ENCODE measurements at regions not wholly inside any gene's neighbourhood (a gene's known extent, or its start where the extent isn't known, plus 50 kb on each side); places are given as distances from the start of the nearest gene placed in this dataset.

GRCh38 chr2:136443661-136444060, 321.7 kb upstream of the THSD7B start:
- Histone ChIP-seq H3K9ac (ENCODE audit: control insufficient read depth, extremely low read depth, insufficient read depth, low read length) (no peak overlapping the region), H3K27me3 (ENCODE audit: control insufficient read depth, extremely low read depth, insufficient read depth, low read length) (no peaks in the 10 kb centered on the region), H4K20me1 (ENCODE audit: control insufficient read depth, extremely low read depth, insufficient read depth, low read length) (no peaks in the 10 kb centered on the region), H3K4me2 (ENCODE audit: control insufficient read depth, extremely low read depth, insufficient read depth, low read depth, low read length) (no peak overlapping the region), H3K9me1 (ENCODE audit: control insufficient read depth, extremely low read depth, insufficient read depth, low read length) (no peaks in the 10 kb centered on the region), H2AFZ (ENCODE audit: control insufficient read depth, low read length) (no peak overlapping the region), H3K4me1 (ENCODE audit: control insufficient read depth, extremely low read depth, insufficient read depth, low read length) (no peaks in the 10 kb centered on the region), H3K27ac (ENCODE audit: control insufficient read depth, insufficient read depth, low read length) (no peak overlapping the region), H3K9me3 (ENCODE audit: control insufficient read depth, low read depth, low read length) (no peaks in the 10 kb centered on the region), H3K79me2 (ENCODE audit: control insufficient read depth, insufficient read depth, low read length) (no peaks in the 10 kb centered on the region), H3K36me3 (ENCODE audit: control insufficient read depth in 2 of 2, extremely low read depth in 1 of 2, insufficient read depth in 2 of 2, low read length in 2 of 2) (no peaks in the 10 kb centered on the region), H3K4me3 (ENCODE audit: control insufficient read depth in 2 of 3, extremely low read depth in 1 of 3, insufficient read depth in 2 of 3, low read depth in 1 of 3, low read length in 3 of 3) (no peak overlapping the region)
- FAIRE-seq = no peak
- TF ChIP-seq CTCF (optimal IDR thresholded peaks at IDR 0.05 in 1 of 3, IDR thresholded peaks at IDR 0.05 in 1 of 3, conservative IDR thresholded peaks at IDR 0.05 in 1 of 3; ENCODE audit: extremely low read depth in 1 of 3, insufficient read depth in 2 of 3, low read length in 3 of 3) = no peak
- TF ChIP-seq EZH2 (IDR thresholded peaks at IDR 0.05; ENCODE audit: low read length) = no peak
- DNase-seq (ENCODE audit: low read depth, low spot score) = no peak
- dilution Hi-C loops (cut with MboI; ENCODE audit: extremely low pct_ligation_motif_present, low sequenced_read_pairs) = no loop called here

GRCh38 chr2:136441979-136442714, 323.2 kb upstream of the THSD7B start:
- dilution Hi-C loops (cut with MboI; ENCODE audit: extremely low pct_ligation_motif_present, low sequenced_read_pairs) = no loop called here
- Histone ChIP-seq H3K4me2 (ENCODE audit: control insufficient read depth, extremely low read depth, insufficient read depth, low read depth, low read length) (no peak overlapping the region), H3K9me3 (ENCODE audit: control insufficient read depth, low read depth, low read length) (no peaks in the 10 kb centered on the region), H4K20me1 (ENCODE audit: control insufficient read depth, extremely low read depth, insufficient read depth, low read length) (no peaks in the 10 kb centered on the region), H3K9ac (ENCODE audit: control insufficient read depth, extremely low read depth, insufficient read depth, low read length) (no peak overlapping the region), H2AFZ (ENCODE audit: control insufficient read depth, low read length) (no peak overlapping the region), H3K36me3 (ENCODE audit: control insufficient read depth in 2 of 2, extremely low read depth in 1 of 2, insufficient read depth in 2 of 2, low read length in 2 of 2) (no peaks in the 10 kb centered on the region), H3K79me2 (ENCODE audit: control insufficient read depth, insufficient read depth, low read length) (no peaks in the 10 kb centered on the region), H3K27me3 (ENCODE audit: control insufficient read depth, extremely low read depth, insufficient read depth, low read length) (no peaks in the 10 kb centered on the region), H3K27ac (ENCODE audit: control insufficient read depth, insufficient read depth, low read length) (no peak overlapping the region), H3K4me1 (ENCODE audit: control insufficient read depth, extremely low read depth, insufficient read depth, low read length) (no peaks in the 10 kb centered on the region), H3K4me3 (ENCODE audit: control insufficient read depth in 2 of 3, extremely low read depth in 1 of 3, insufficient read depth in 2 of 3, low read depth in 1 of 3, low read length in 3 of 3) (no peak overlapping the region), H3K9me1 (ENCODE audit: control insufficient read depth, extremely low read depth, insufficient read depth, low read length) (no peaks in the 10 kb centered on the region)
- FAIRE-seq (no peak), DNase-seq (ENCODE audit: low read depth, low spot score) (no peak)
- TF ChIP-seq EZH2 (IDR thresholded peaks at IDR 0.05; ENCODE audit: low read length) = no peak
- TF ChIP-seq CTCF (optimal IDR thresholded peaks at IDR 0.05 in 1 of 3, IDR thresholded peaks at IDR 0.05 in 1 of 3, conservative IDR thresholded peaks at IDR 0.05 in 1 of 3; ENCODE audit: extremely low read depth in 1 of 3, insufficient read depth in 2 of 3, low read length in 3 of 3) = no peak

All from keratinocyte (primary cell).